HTR-8/SVneo (cell line): ENCODE measurements at regions not wholly inside any gene's neighbourhood (a gene's known extent, or its start where the extent isn't known, plus 50 kb on each side); places are given as distances from the start of the nearest gene placed in this dataset.
A peak's percentile ranks its signal among the peaks of the same experiment; 100 is the strongest.
"Not testable (repeated sequence)": the region's sequence is repeated elsewhere in the genome, so short reads cannot be mapped to it uniquely, and the experiment has no call there.

ENCODE experiments used
- DNase-seq: peaks from one replicate; pipeline ENCODE4 v3.0.0; 2011; ENCODE audit warnings: low spot score, mixed read lengths; ENCODE audit not compliant: insufficient read length
- FAIRE-seq: peaks from 2 replicates; lab custom pipeline; 2011; peaks lifted over from hg19 to GRCh38; lab: Jason Lieb, UNC

DNA sequence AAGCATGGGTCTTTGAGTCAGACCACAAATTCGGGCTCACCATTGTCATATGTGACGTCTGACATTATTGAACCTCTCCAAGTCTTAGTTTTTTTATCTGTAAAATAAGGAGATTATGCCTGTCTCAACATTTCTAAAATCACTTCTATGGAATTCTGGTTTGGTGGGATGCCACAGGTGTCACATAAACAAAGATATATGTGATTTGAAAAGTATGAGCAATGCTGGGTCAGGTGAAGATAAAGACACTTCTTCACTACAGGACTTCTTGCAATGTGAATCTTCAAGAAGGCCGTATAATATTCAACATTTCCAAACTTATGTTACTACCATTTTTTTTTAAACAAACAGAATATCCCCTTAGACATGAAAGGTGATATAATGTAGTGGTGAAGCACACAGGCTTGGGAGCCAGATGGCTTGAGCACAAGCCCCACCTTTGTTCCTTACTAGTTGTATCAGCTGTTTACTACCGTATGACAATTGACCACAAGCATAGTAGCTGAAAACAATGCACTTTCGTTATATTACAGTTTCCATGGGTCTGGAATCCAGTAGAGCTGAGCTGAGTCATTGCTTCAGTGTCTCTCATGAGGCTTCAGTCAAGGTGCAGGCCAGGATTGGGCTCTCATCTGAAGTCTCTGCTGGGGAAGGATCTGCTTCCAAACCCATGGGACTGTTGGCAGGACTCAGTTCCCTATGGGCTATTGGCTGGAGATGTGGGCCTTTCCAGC, 87.7 kb downstream of the UTP18 start:
- FAIRE-seq, result peak; percentile 57
- no peak for DNase-seq

DNA sequence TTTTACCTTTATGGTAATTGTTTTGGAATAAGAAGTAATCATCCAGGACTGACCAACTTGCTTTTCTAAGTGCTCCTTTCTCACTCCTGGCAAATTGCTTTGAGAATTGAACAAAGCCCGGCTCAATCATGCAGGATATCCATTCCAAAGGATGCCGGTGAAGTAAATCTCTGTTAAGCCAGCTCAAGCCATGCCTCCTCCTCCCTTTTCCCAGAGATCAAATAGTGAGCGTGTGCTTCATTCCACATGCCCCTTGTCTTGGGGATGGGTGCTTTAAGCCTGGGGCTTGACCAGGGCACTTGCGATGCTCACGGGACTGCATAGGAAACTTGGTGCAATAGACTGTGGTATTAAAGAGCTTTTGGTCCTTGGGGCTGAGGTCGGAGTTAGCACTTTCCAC, 90.7 kb downstream of the UTP18 start:
- no peak for FAIRE-seq
- no peak for DNase-seq

DNA sequence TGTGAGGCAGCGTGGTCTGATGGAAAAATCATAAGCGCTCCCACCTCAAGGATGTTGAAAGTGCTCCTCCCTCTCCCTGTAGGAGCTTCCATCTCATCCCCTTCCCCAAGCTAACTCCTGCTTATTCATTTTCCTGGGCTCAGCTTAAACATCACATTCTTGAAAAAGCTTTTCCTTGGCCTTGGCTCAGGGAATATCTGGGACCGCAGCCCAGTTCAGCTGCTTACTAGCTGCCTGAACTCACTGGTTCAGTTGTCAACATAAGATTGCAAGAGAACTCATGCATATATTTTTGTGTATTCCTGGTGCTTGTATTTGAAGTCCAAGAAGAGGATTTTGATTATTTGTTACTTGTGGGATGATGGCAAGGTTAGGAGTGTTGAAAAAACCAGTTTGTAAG, 91.5 kb downstream of the UTP18 start:
- no peak for DNase-seq
- FAIRE-seq, result no peak

- FAIRE-seq, result peak; percentile 58
- no peak for DNase-seq
Measured at GRCh38 chr17:51352798-51353197, 92.5 kb downstream of the UTP18 start.

- DNase-seq (no peak), FAIRE-seq (no peak)
Measured at GRCh38 chr17:51353296-51353695, 93.0 kb downstream of the UTP18 start.

- FAIRE-seq (no peak), DNase-seq (no peak)
Measured at GRCh38 chr17:51354936-51355335, 94.6 kb downstream of the UTP18 start.

GRCh38 chr17:51355441-51356410, 95.4 kb downstream of the UTP18 start:
- no peak for FAIRE-seq

GRCh38 chr17:51359055-51359454, 98.7 kb downstream of the UTP18 start:
- FAIRE-seq, result no peak
- no peak for DNase-seq

More at GRCh38 chr17:51355441-51356410, 95.4 kb downstream of the UTP18 start:
- DNase-seq, result no peak

- FAIRE-seq, result no peak
- no peak for DNase-seq
Measured at GRCh38 chr17:51362811-51363585, 102.7 kb downstream of the UTP18 start.

DNA sequence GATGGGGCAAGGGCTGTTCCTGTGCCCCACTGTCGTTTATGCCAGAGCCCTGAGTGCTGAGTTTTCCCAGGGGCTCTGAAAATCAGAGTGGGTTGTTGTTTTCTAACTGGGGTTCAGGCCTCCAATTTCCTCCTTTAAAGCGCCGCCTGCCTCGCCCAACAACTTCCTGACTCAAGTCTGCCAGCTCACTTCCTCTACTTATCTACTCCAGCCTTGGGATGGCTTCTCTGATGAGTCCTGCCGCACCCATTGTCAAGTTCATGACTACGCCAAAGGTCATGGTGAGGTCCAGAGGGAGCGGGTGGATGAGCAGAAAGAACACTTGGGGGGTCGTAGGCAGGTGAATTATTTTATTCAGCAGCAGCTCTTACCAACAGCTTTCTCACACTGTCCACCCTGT, 104.7 kb downstream of the UTP18 start:
- FAIRE-seq (no peak), DNase-seq (no peak)

GRCh38 chr17:51366866-51367265, 106.5 kb downstream of the UTP18 start:
- FAIRE-seq (no peak), DNase-seq (no peak)

GRCh38 chr17:51367836-51368235, 107.5 kb downstream of the UTP18 start:
- FAIRE-seq, DNase-seq: not testable (repeated sequence)

DNA sequence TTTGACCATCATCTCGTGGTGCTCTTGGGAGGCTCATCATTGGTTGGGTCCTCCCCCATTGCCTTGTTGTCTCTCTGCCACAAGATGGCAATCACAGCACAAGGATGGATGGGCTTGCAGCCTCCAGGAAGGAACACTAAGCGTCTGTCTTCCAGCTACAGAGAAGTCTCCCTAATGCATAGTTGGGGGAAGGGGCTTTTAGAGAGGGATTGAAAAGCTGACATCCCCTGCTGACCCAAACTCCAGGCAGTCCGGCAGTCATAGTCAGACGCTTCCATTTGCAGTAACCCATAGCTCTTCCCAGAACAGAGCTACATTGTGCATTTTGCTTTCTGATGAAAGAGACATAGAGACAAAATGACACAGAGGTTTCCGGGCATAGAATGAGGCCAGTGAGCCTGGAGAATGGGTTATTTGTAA, 111.4 kb downstream of the UTP18 start:
- DNase-seq (peak; percentile 80), FAIRE-seq (peak; percentile 80)

DNA sequence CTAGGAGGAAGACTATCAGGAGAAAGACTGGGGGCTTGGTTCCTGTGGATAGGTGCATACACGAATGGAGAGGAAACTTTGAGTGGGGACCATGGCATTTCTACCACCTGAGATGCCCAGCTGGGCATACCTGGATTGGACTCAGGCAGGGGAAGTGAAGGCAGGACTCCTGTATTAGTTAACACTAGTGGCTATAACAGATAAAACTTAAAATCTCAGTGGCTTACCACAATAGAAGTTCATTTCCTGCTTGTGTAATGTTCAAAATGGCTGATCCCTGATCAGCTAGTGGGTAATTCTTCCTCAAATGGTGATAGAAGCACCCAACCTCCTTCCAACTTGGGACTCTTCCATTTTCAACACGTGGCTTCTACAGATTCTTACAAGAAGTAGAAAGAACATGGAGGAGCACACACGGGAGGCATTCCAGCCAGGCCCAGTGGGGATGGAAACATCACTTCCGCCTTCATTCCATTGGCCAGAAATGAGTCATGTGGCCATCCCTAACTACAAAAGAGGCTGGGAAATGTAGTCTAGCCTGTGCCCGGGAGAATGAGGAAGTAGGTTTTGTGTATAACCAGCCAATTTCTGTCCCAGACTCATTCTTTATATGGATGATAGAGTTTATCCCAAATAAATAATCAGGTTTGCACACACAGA, 112.1 kb downstream of the UTP18 start:
- peak; percentile 16 for FAIRE-seq
- DNase-seq, result peak; percentile 65

- no peak for DNase-seq
- peak; percentile 26 for FAIRE-seq
Measured at GRCh38 chr17:51373489-51374152, 113.3 kb downstream of the UTP18 start.

DNA sequence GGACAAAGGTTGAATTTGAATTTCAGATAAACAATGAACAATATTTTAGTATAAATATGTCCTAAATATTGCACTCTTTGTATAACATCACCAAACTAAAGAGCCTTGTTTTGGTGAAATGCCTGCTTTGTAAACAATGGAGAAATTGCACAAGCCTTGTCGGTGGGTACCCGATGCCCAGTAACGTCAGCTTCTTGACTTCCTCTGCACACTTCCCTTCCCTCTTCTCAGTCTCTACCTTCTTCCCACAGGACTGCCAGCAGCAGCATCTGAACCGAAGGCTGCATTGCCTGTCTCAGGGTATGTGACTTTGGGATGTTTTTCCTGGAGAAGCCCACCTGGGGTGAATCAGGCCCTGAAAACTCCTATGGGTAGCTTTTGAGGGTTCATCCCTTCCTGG, 113.9 kb downstream of the UTP18 start:
- no peak for FAIRE-seq
- no peak for DNase-seq

DNA sequence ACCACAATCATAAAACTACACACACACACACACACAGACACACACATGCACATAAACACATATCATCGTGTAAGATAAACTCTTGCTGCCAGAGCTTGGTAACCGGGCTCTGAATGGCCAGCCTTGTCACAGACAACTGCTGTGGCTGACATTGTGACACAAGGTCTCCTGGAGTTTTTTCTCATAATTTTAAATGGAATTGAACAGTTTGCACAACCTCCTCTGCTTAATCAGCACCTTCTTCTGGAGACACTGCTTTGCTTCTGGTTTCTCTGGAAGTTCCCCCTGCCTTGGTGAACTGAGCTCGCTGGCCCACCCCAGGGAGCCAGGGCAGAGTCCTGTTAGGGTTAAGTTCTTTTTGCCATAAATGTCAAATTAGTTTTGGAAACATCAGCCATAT, 115.4 kb downstream of the UTP18 start:
- FAIRE-seq (no peak), DNase-seq (no peak)

DNA sequence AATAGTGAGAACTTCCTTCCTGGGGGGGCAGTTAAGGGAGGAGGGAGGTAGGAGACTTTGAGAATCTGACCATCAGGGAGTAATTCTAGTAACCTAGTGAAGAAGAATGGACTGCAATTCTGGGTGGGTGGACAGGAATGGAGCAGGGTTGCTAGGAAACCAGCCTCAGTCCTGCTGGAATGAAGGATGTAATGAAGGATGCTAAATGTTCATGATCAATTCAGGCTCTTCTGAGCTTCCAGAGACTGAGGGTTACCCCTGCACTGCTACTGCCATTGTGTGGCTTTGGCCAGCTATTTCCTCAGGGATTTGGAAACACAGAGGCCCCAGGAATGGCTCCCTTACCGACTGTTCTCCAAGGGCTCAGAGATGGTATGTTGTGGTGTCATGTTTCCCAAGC, 116.4 kb downstream of the UTP18 start:
- FAIRE-seq, result no peak
- no peak for DNase-seq

GRCh38 chr17:51381262-51381661, 120.9 kb downstream of the UTP18 start:
- FAIRE-seq (no peak), DNase-seq (no peak)
